NCI-H2171 (cell line): ENCODE measurements at regions not wholly inside any gene's neighbourhood (a gene's known extent, or its start where the extent isn't known, plus 50 kb on each side); places are given as distances from the start of the nearest gene placed in this dataset.

Experiments
- DNase-seq: peaks from one replicate; lab custom pipeline; 2025; lab: John Stamatoyannopoulos, UW

DNA sequence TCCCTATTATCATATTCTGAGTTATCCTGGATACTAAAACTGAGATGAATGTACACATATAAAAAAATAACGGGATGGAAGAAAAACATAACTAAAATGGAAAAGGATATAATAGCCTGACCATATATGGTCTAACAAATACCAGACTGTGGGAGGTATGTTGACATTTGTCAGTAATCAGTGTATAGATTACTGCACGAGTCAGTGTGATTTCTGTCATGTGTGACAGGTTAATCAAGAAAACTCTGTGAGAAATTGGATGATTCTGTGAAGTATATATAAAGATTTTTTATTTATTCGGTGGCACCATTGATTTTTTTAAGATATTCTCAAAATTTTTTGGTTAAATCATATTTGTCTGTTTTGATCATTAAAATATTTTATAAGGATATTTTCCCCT, 547.3 kb upstream of the B3GALT2 start:
- DNase-seq = no peak

- DNase-seq = no peak
These were observed 543.6 kb upstream of the B3GALT2 start for GRCh38 chr1:193730017-193730416.

DNA sequence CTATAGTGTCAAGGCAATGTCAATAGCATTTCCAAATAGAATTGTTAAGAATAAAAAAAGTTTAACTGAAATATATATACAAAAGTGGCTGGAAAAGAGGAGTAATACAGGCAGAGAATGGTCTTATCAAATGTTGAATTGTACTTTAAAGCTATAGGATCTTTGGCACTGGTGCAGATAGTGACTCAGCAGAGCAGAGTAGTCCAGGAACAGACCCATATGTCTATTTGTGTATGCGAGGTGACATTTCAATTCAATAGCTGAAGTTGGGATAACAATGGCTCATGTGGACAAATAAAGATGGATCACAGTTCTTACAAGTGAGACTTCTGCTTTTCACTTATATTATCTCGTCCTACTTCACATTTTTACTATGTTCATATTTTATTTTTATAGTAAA, 543.0 kb upstream of the B3GALT2 start:
- no peak for DNase-seq

DNA sequence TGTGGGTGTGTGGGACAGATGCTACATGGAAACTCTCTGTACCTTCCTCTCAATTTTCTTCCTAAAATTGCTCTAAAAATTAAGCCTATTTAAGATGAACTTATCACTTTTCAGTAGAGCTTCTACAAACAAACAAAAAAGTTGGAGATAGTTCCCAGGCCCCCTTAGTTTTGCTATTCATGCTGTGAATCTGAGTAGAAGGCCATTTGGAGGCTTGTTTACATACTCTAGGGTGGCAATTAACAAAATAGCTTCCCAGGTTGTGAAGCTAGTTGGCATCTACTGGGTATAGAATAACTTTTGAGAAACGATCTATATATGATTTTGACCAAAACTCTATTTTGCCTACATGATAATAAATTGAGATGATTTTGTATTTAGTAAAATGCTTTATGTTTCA, 541.4 kb upstream of the B3GALT2 start:
- DNase-seq = no peak

- no peak for DNase-seq
These were observed 540.3 kb upstream of the B3GALT2 start for GRCh38 chr1:193726722-193727121.

DNA sequence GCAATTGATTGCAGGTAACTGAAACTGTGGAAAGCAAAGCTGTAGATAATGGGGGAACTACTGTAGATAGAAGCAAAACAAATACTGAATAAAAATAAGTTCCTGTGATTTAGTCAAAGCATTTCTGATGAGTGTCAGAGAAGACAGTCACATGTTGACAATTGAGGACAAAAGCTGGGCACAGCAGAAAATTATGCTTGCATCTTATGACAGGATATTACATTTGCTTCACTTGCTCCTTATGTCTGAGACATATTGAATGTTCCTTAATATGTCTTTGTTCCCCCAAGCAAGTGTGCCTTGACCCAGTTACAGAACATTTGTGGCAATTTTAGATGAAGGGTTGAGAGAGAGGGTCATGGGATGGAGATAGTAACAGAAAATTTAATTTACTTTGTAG, 526.0 kb upstream of the B3GALT2 start:
- no peak for DNase-seq

DNA sequence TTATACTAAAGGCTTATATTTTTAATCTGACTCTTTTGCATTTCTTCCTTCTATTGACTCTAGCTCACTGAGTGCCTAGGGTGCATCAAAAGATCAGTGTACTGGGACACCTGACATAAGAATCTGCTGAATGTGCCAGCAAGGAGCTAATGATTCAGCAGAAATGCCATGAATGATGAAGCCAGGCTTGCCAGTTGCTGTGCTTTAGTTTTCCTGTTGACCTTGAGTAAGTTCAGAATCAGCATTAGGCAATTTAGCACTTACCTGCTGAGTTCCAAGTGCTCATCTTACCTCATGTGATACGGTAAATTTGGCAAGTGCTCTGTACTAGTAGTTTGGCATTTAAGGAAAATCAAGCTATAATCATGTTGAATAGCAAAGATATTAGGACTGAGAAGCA, 523.2 kb upstream of the B3GALT2 start:
- no peak for DNase-seq

DNA sequence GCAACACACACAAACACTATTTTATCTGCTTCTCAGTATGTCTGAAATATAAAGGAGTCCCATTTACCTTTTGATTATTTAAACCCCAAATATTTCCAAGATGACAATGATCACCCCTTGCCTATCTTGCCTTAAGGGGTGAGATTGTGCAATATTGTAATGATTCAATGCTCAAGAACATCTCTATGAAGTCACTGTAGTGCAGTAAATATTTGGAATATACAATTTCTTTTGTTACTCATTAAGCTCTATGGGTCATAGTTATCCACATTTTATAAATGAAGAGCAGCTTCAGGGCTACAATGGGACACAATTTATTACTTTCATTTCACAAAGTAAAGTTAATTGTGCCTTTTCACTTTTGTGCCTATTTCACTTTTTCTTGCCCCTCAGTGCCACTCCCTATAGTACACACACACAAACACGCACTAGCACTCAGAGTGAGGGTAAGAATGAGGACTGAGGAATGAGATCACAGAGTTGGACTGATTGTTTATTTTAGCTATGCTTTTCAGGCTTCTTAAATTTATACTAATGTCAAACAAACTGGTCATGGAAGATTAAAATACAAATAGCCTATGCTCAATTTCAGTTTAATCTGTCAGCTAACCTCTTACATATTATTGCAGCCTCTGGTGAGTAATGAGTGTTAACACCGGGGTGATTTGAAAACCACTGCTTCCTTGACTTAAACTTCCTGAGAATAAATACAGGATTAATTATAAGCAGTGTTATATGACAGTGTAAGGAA, 521.0 kb upstream of the B3GALT2 start:
- no peak for DNase-seq

DNA sequence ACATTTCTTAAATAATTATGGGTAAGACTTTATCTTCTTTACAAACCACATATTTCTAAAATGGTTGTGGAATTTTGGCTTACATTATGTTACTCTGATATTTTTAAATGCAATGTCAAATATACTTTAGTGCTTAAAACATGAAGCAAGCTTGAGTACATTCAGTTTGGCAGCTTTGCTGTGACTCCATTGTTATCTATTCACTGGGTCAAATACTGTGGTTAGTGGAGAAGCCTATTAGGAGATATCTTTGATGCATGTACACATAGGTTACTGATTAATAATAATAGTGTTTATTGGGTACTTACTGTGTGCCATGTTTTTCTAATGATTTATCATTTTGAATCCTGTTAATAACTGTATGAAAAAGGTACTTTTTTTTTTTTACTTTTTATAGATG, 520.4 kb upstream of the B3GALT2 start:
- no peak for DNase-seq

GRCh38 chr1:193705554-193705981, 519.2 kb upstream of the B3GALT2 start:
- no peak for DNase-seq

GRCh38 chr1:193703655-193704054, 517.2 kb upstream of the B3GALT2 start:
- DNase-seq = no peak

DNA sequence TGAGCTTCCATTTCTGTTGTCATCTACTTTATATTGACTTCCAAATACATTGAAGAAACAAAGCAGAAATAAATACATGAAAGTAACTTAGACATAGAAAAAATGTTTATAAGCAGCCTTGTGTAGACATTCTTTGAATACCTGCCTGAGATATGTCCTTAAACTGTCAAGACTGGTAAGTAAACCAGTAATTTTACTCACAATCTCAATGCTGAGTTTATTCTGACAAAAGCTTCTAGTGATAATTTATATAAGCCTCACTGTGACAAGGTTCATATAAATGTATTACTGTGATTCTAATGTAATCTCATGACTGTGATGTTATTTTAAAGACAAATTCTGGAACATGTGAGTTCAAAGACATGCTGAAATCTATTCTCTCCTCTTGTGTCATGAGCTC, 516.7 kb upstream of the B3GALT2 start:
- DNase-seq = no peak

GRCh38 chr1:193701759-193702158, 515.3 kb upstream of the B3GALT2 start:
- DNase-seq = no peak

GRCh38 chr1:193700710-193701355, 514.4 kb upstream of the B3GALT2 start:
- no peak for DNase-seq

DNA sequence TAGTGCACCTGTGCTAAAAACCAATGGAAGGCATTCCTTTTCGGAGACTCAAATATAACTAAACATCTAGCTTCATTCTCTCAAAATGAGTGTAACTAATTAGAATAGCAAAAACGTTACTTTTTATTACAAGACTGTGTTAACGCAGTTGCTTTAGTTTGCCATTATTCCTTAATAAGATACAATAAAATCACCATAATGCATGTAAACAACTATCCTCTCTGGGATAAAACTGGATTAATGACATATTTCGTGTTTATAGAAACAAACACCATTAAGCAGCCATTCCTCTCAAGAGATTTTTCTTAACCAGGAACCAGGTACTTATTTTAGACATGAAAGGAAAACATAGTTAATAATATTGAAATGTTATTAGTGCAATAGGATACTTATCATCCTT, 512.8 kb upstream of the B3GALT2 start:
- no peak for DNase-seq

GRCh38 chr1:193697776-193698175, 511.4 kb upstream of the B3GALT2 start:
- no peak for DNase-seq

GRCh38 chr1:193697115-193697762, 510.8 kb upstream of the B3GALT2 start:
- DNase-seq = no peak

- no peak for DNase-seq
These were observed 508.3 kb upstream of the B3GALT2 start for GRCh38 chr1:193694741-193695140.

- no peak for DNase-seq
These were observed 499.6 kb upstream of the B3GALT2 start for GRCh38 chr1:193685986-193686385.

DNA sequence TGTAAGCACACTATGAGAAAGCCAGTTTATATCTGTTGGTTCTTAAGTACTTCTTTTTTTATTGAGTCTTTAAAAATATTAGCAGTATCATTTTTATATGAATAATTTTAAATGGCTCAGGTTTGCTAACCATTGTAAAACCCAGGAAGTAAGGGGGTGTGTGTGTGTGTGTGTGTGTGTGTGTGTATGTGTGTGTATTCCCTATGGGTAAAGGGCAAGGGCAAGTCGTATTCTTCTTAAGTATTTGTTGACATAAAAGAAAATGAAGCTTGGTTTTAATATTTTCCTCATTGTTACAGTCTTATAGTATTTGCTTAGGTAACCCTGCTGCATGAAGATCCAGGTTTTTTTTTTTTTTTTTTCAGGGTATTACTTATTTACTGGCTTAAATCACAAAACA, 495.0 kb upstream of the B3GALT2 start:
- DNase-seq = no peak

GRCh38 chr1:193680924-193681316, 494.5 kb upstream of the B3GALT2 start:
- DNase-seq = no peak

- DNase-seq = no peak
These were observed 494.0 kb upstream of the B3GALT2 start for GRCh38 chr1:193680247-193680923.

GRCh38 chr1:193677874-193678273, 491.5 kb upstream of the B3GALT2 start:
- no peak for DNase-seq
